HCT116 (cell line): ENCODE measurements at regions not wholly inside any gene's neighbourhood (a gene's known extent, or its start where the extent isn't known, plus 50 kb on each side); places are given as distances from the start of the nearest gene placed in this dataset.

Experiments
- ATAC-seq: fragments of 200-7000 bp; cut with Tn5 transposase; 2 replicates; pipeline ENCODE4 v1.9.1; 2020; ENCODE audit warnings: mild to moderate bottlenecking, moderate library complexity
- BruUV-seq: library from RNA; stranded (reverse); fragments of 400-500 nt; replicated peaks from 2 replicates; lab custom pipeline; 2021; lab: Mats Ljungman, UMichigan
- CTCF ChIA-PET: fragments of 300-600 bp; sonication (Branson Sonifier 250); formaldehyde crosslinking; loops from one replicate; lab custom pipeline; 2021; ENCODE audit warnings: antibody characterized with exemption; lab: Charles Lee
- POLR2A ChIA-PET: fragments of 300-600, 350-600 bp; sonication (Branson Sonifier 250); formaldehyde crosslinking; loops from one replicate; lab custom pipeline; 2021; ENCODE audit warnings: antibody characterized with exemption; lab: Charles Lee
- RAD21 ChIA-PET, 2 experiments: fragments of 300-600 bp; sonication (Branson Sonifier 250); formaldehyde crosslinking; loops; one replicate each; lab custom pipeline; 2023; ENCODE audit warnings: low total read pairs in 2 of 2; ENCODE audit not compliant: uncharacterized antibody in 2 of 2, unreplicated experiment in 2 of 2, low non-redundant PET in 1 of 2; lab: Charles Lee
- DNase-seq: peaks from one replicate; pipeline ENCODE4 v3.0.0-alpha.2; 2010; ENCODE audit warnings: low read depth, low spot score
- H2AFZ ChIP-seq: fragments of 200-600 bp; shearing (Covaris generic), sonication (generic); 2 replicates; pipeline ENCODE4 v1.6.1; 2017; ENCODE audit warnings: low read depth, mixed run types, mixed read lengths, antibody characterized with exemption, low read length; ENCODE audit not compliant: poor library complexity, severe bottlenecking
- H3K27ac ChIP-seq: 2 replicates; pipeline ENCODE4 v1.5.1; 2012; ENCODE audit warnings: low read depth, low read length
- H3K27me3 ChIP-seq: fragments of 200-600 bp; sonication (generic); 2 replicates; pipeline ENCODE4 v1.6.1; 2016; ENCODE audit warnings: mixed run types, low read length, mixed read lengths; ENCODE audit not compliant: insufficient read depth
- H3K36me3 ChIP-seq, 2 experiments: fragments of 200-500 bp in 1 of 2; fragments of 200-600 bp in 1 of 2; sonication (Bioruptor generic) in 1 of 2; sonication (generic) in 1 of 2; 2 replicates each; pipeline versions ENCODE4 v1.5.1 to v1.6.1; 2014 to 2016; ENCODE audit warnings: low read length in 2 of 2, inconsistent platforms in 1 of 2, mixed read lengths in 1 of 2, mixed run types in 1 of 2; ENCODE audit not compliant: insufficient read depth in 2 of 2, control insufficient read depth in 1 of 2
- H3K4me1 ChIP-seq, 2 experiments: fragments of 200-600 bp in 1 of 2; sonication (generic) in 1 of 2; 2 replicates each; pipeline versions ENCODE4 v1.5.1 to v1.6.1; 2012 to 2017; ENCODE audit warnings: low read length in 2 of 2, inconsistent platforms in 1 of 2, mild to moderate bottlenecking in 1 of 2, mixed read lengths in 1 of 2, mixed run types in 1 of 2, moderate library complexity in 1 of 2; ENCODE audit not compliant: insufficient read depth in 2 of 2, control insufficient read depth in 1 of 2
- H3K4me2 ChIP-seq: fragments of 200-600 bp; sonication (generic); 2 replicates; pipeline ENCODE4 v1.6.1; 2017; ENCODE audit warnings: mixed run types, low read length, mixed read lengths
- H3K4me3 ChIP-seq, 2 experiments: fragments of 200-600 bp in 1 of 2; sonication (generic) in 1 of 2; replicated peaks in 1 of 2; 2 replicates each; pipeline ENCODE4 v1.5.1; 2011 to 2016; ENCODE audit warnings: low read length in 2 of 2, control low read depth in 1 of 2, low read depth in 1 of 2, mild to moderate bottlenecking in 1 of 2, mixed read lengths in 1 of 2, mixed run types in 1 of 2
- H3K79me2 ChIP-seq: fragments of 200-600 bp; sonication (generic); 2 replicates; pipeline ENCODE4 v1.6.1; 2017; ENCODE audit warnings: mild to moderate bottlenecking, mixed run types, low read length, moderate library complexity, mixed read lengths; ENCODE audit not compliant: insufficient read depth
- H3K9ac ChIP-seq: fragments of 200-600 bp; sonication (generic); 2 replicates; pipeline ENCODE4 v1.6.1; 2016; ENCODE audit warnings: low read length, mixed read lengths
- H3K9me2 ChIP-seq: fragments of 200-600 bp; sonication (generic), shearing (Covaris generic); 2 replicates; pipeline ENCODE4 v1.6.1; 2017; ENCODE audit warnings: mixed run types, mild to moderate bottlenecking, moderate library complexity; ENCODE audit not compliant: insufficient read depth
- H3K9me3 ChIP-seq, 2 experiments: fragments of 200-500 bp in 1 of 2; fragments of 200-600 bp in 1 of 2; sonication (Bioruptor generic) in 1 of 2; sonication (generic) in 1 of 2; 2 replicates each; pipeline ENCODE4 v1.6.1; 2014 to 2017; ENCODE audit warnings: low read length in 2 of 2, mixed read lengths in 2 of 2, inconsistent platforms in 1 of 2, low read depth in 1 of 2, mild to moderate bottlenecking in 1 of 2, mixed run types in 1 of 2, moderate library complexity in 1 of 2; ENCODE audit not compliant: control insufficient read depth in 1 of 2, insufficient read depth in 1 of 2
- H4K20me1 ChIP-seq: fragments of 200-600 bp; sonication (generic), shearing (Covaris generic); 2 replicates; pipeline ENCODE4 v1.6.1; 2017; ENCODE audit warnings: mixed run types, mild to moderate bottlenecking, moderate library complexity; ENCODE audit not compliant: insufficient read depth
- CBX3 ChIP-seq: IDR thresholded peaks from 2 replicates; pipeline ENCODE4 v1.6.1; 2012; ENCODE audit warnings: low read depth
- CEBPB ChIP-seq: IDR thresholded peaks from 2 replicates; pipeline ENCODE4 v1.6.1; 2012; ENCODE audit warnings: low read depth
- ELF1 ChIP-seq: IDR thresholded peaks from 2 replicates; pipeline ENCODE4 v1.6.1; 2012; ENCODE audit warnings: low read depth, borderline replicate concordance
- EZH2phosphoT487 ChIP-seq: fragments of 200-600 bp; IDR thresholded peaks from 2 replicates; pipeline ENCODE4 v1.6.1; 2018; ENCODE audit warnings: antibody characterized with exemption, borderline replicate concordance
- JUND ChIP-seq: IDR thresholded peaks from 2 replicates; pipeline ENCODE4 v1.6.1; 2012
- POLR2A ChIP-seq: IDR thresholded peaks from 2 replicates; pipeline ENCODE4 v1.7.0; 2011; ENCODE audit warnings: borderline replicate concordance; ENCODE audit not compliant: insufficient read depth, insufficient read length; ENCODE audit errors: extremely low read depth
- RAD21 ChIP-seq: IDR thresholded peaks from 2 replicates; pipeline ENCODE4 v1.6.1; 2012; ENCODE audit warnings: low read depth, mild to moderate bottlenecking
- SIN3A ChIP-seq: IDR thresholded peaks from 2 replicates; pipeline ENCODE4 v1.6.1; 2012; ENCODE audit warnings: low read depth
- SP1 ChIP-seq: IDR thresholded peaks from 2 replicates; pipeline ENCODE4 v1.6.1; 2012; ENCODE audit warnings: low read depth
- SRF ChIP-seq: IDR thresholded peaks from 2 replicates; pipeline ENCODE4 v1.6.1; 2012; ENCODE audit warnings: low read depth
- TCF7L2 ChIP-seq: IDR thresholded peaks from 2 replicates; pipeline ENCODE4 v1.7.0; 2011; ENCODE audit warnings: borderline replicate concordance, inconsistent platforms; ENCODE audit not compliant: insufficient read depth, insufficient read length; ENCODE audit errors: extremely low read depth
- YY1 ChIP-seq: IDR thresholded peaks from 2 replicates; pipeline ENCODE4 v1.6.1; 2011; ENCODE audit warnings: low read length, low read depth, moderate library complexity, mild to moderate bottlenecking; ENCODE audit not compliant: insufficient replicate concordance; ENCODE audit errors: extremely low read depth
- ZFX ChIP-seq: fragments of 450-650 bp; IDR thresholded peaks from 2 replicates; pipeline ENCODE4 v1.6.1; 2017
- ZNF274 ChIP-seq: fragments of 200-500 bp; sonication (Bioruptor generic); IDR thresholded peaks from 2 replicates; pipeline ENCODE4 v1.6.1; 2014; ENCODE audit warnings: mild to moderate bottlenecking, low read depth, low read length, inconsistent platforms
- intact Hi-C: fragments of 100-400 bp; cut with micrococcal nuclease; formaldehyde crosslinking; loops from 2 replicates; pipeline ENCODE4 v1.10.0; 2022
- TF ChIP-seq, protein P1 (sequence below): IDR thresholded peaks from 2 replicates; pipeline ENCODE4 v1.6.1; 2011; ENCODE audit warnings: mild to moderate bottlenecking, low read length, moderate library complexity; ENCODE audit not compliant: insufficient replicate concordance; ENCODE audit errors: extremely low read depth

DNA sequence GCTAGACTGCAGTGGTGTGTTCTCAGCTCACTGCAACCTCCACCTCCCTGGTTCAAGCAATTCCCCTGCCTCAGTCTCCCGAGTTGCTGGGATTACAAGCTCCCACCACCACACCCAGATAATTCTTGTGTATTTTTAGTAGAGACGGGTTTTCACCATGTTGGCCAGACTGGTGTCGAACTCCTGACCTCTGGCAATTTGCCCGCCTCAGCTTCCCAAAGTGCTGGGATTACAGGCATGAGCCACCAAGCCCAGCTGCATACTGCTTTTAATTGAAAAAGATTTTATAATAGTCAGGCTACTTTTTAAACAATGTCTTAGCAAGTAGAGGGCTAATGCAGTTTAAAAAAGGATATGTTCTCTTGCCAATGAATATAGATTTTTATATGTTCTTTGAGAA lies 668.9 kb downstream of the SLC6A15 start:
- Histone ChIP-seq H3K4me3 (no peak overlapping the region), H4K20me1 (no peaks in the 10 kb centered on the region), H3K4me2 (no peak overlapping the region), H3K4me1 (no peaks in the 10 kb centered on the region), H3K36me3 (no peaks in the 10 kb centered on the region), H3K27me3 (no peaks in the 10 kb centered on the region), H3K9ac (no peak overlapping the region), H3K27ac (no peak overlapping the region), H2AFZ (no peak overlapping the region), H3K9me2 (no peaks in the 10 kb centered on the region), H3K79me2 (no peaks in the 10 kb centered on the region), H3K9me3 (no peaks in the 10 kb centered on the region)
- CTCF ChIA-PET, result no interaction called here
- TF ChIP-seq SRF, result no peak
- TF ChIP-seq SIN3A, result no peak
- TF ChIP-seq, protein P1, sequence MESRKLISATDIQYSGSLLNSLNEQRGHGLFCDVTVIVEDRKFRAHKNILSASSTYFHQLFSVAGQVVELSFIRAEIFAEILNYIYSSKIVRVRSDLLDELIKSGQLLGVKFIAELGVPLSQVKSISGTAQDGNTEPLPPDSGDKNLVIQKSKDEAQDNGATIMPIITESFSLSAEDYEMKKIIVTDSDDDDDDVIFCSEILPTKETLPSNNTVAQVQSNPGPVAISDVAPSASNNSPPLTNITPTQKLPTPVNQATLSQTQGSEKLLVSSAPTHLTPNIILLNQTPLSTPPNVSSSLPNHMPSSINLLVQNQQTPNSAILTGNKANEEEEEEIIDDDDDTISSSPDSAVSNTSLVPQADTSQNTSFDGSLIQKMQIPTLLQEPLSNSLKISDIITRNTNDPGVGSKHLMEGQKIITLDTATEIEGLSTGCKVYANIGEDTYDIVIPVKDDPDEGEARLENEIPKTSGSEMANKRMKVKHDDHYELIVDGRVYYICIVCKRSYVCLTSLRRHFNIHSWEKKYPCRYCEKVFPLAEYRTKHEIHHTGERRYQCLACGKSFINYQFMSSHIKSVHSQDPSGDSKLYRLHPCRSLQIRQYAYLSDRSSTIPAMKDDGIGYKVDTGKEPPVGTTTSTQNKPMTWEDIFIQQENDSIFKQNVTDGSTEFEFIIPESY, result no peak
- TF ChIP-seq TCF7L2, result no peak
- no peak for TF ChIP-seq CBX3
- no peak for TF ChIP-seq ELF1
- TF ChIP-seq RAD21, result no peak
- TF ChIP-seq EZH2phosphoT487, result no peak
- TF ChIP-seq ZFX, result no peak
- no peak for TF ChIP-seq CEBPB
- no peak for TF ChIP-seq YY1
- TF ChIP-seq SP1, result no peak
- no peak for TF ChIP-seq ZNF274
- TF ChIP-seq JUND, result no peak
- no peak for TF ChIP-seq POLR2A
- no TSS peak for BruUV-seq
- RAD21 ChIA-PET, result no interaction called here
- intact Hi-C loops, result no loop called here
- no peak for ATAC-seq
- POLR2A ChIA-PET, result no interaction called here
- no peak for DNase-seq
